Naive B cell (primary cell): ENCODE measurements at regions not wholly inside any gene's neighbourhood (a gene's known extent, or its start where the extent isn't known, plus 50 kb on each side); places are given as distances from the start of the nearest gene placed in this dataset.
A peak's percentile ranks its signal among the peaks of the same experiment; 100 is the strongest.
"Not testable (repeated sequence)": the region's sequence is repeated elsewhere in the genome, so short reads cannot be mapped to it uniquely, and the experiment has no call there.

ENCODE experiments used
- ATAC-seq, 2 donors: fragments of 150-1000 bp; cut with Tn5 transposase; 2 replicates each; pipeline ENCODE4 v1.10.0; 2021; ENCODE audit warnings: low read depth in 2 of 2, mild to moderate bottlenecking in 2 of 2, moderate library complexity in 2 of 2
- DNase-seq: peaks from one replicate; pipeline ENCODE4 v3.0.0; 2022
- H3K27ac Mint-ChIP-seq, 6 donors: one replicate each; pipeline ENCODE4 v1.8.0; 2020 to 2022; ENCODE audit warnings: mild to moderate bottlenecking in 6 of 6, mixed read lengths in 6 of 6, moderate library complexity in 5 of 6, inconsistent platforms in 2 of 6
- H3K27me3 Mint-ChIP-seq, 3 donors: one replicate each; pipeline ENCODE4 v1.8.0; 2021 to 2022; ENCODE audit warnings: mixed read lengths in 3 of 3, mild to moderate bottlenecking in 1 of 3
- H3K36me3 Mint-ChIP-seq, 2 donors: one replicate each; pipeline ENCODE4 v1.8.0; 2020 to 2022; ENCODE audit warnings: mixed read lengths in 2 of 2, inconsistent platforms in 1 of 2, mild to moderate bottlenecking in 1 of 2
- H3K4me1 Mint-ChIP-seq, 3 donors: one replicate each; pipeline ENCODE4 v1.8.0; 2020 to 2022; ENCODE audit warnings: mixed read lengths in 3 of 3, inconsistent platforms in 1 of 3, mild to moderate bottlenecking in 1 of 3, moderate library complexity in 1 of 3
- H3K4me3 Mint-ChIP-seq, 8 donors: one replicate each; pipeline ENCODE4 v1.8.0; 2020 to 2022; ENCODE audit warnings: mild to moderate bottlenecking in 8 of 8, mixed read lengths in 8 of 8, moderate library complexity in 8 of 8, inconsistent platforms in 2 of 8
- H3K9me3 Mint-ChIP-seq, 7 donors: one replicate each; pipeline ENCODE4 v1.8.0; 2020 to 2022; ENCODE audit warnings: mixed read lengths in 7 of 7, mild to moderate bottlenecking in 5 of 7, inconsistent platforms in 2 of 7, moderate library complexity in 1 of 7

- DNase-seq (no peak), ATAC-seq (no peak)
- peaks cover 0 to 12% (median 11%) of the 10 kb centered on the region in 3 donors for H3K4me1 Mint-ChIP-seq
- no peaks in the 10 kb centered on the region for H3K36me3 Mint-ChIP-seq
- no peak overlapping the region for H3K27ac Mint-ChIP-seq
- no peaks in the 10 kb centered on the region for H3K27me3 Mint-ChIP-seq
- no peak overlapping the region for H3K4me3 Mint-ChIP-seq
- no peaks in the 10 kb centered on the region for H3K9me3 Mint-ChIP-seq
These were observed 231.2 kb downstream of the ZIC5 start for GRCh38 chr13:99740251-99740979.

GRCh38 chr13:99738626-99739025, 232.9 kb downstream of the ZIC5 start:
- H3K27me3 Mint-ChIP-seq: no peaks in the 10 kb centered on the region
- no peak overlapping the region for H3K4me3 Mint-ChIP-seq
- ATAC-seq: no peak
- peaks cover 0 to 16% (median 13%) of the 10 kb centered on the region in 3 donors for H3K4me1 Mint-ChIP-seq
- no peak for DNase-seq
- H3K9me3 Mint-ChIP-seq: no peaks in the 10 kb centered on the region
- no peaks in the 10 kb centered on the region for H3K36me3 Mint-ChIP-seq
- peak overlapping the region in 1 of 6 donors; percentile 27 for H3K27ac Mint-ChIP-seq

GRCh38 chr13:99737481-99738245, 233.9 kb downstream of the ZIC5 start:
- no peak overlapping the region for H3K27ac Mint-ChIP-seq
- H3K36me3 Mint-ChIP-seq: no peaks in the 10 kb centered on the region
- DNase-seq: no peak
- H3K27me3 Mint-ChIP-seq: no peaks in the 10 kb centered on the region
- H3K4me1 Mint-ChIP-seq: peaks cover 0 to 18% (median 18%) of the 10 kb centered on the region in 3 donors
- ATAC-seq: no peak
- no peaks in the 10 kb centered on the region for H3K9me3 Mint-ChIP-seq
- H3K4me3 Mint-ChIP-seq: no peak overlapping the region

GRCh38 chr13:99736541-99736940, 235.0 kb downstream of the ZIC5 start:
- H3K4me3 Mint-ChIP-seq: no peak overlapping the region
- DNase-seq: no peak
- ATAC-seq: no peak
- peak overlapping the region in 1 of 6 donors; percentile 55 for H3K27ac Mint-ChIP-seq
- H3K4me1 Mint-ChIP-seq: peaks cover 2 to 26% (median 17%) of the 10 kb centered on the region in 3 donors
- H3K9me3 Mint-ChIP-seq: no peaks in the 10 kb centered on the region
- no peaks in the 10 kb centered on the region for H3K27me3 Mint-ChIP-seq
- no peaks in the 10 kb centered on the region for H3K36me3 Mint-ChIP-seq

- peak overlapping the region in 2 of 6 donors; percentile 11 to 52 for H3K27ac Mint-ChIP-seq
- ATAC-seq (no peak), DNase-seq (no peak)
- H3K4me3 Mint-ChIP-seq: peak overlapping the region in 1 of 8 donors; percentile 54
- H3K36me3 Mint-ChIP-seq: no peaks in the 10 kb centered on the region
- H3K4me1 Mint-ChIP-seq: peaks cover 4 to 30% (median 15%) of the 10 kb centered on the region in 3 donors
- no peaks in the 10 kb centered on the region for H3K27me3 Mint-ChIP-seq
- H3K9me3 Mint-ChIP-seq: no peaks in the 10 kb centered on the region
These were observed 232.9 kb downstream of the TM9SF2 start for GRCh38 chr13:99734013-99734693.

- ATAC-seq: no peak
- Mint-ChIP-seq H3K4me1 (peaks cover 4 to 25% (median 9%) of the 10 kb centered on the region in 3 donors), H3K27ac (no peak overlapping the region), H3K9me3 (no peaks in the 10 kb centered on the region), H3K4me3 (no peak overlapping the region), H3K36me3 (no peaks in the 10 kb centered on the region), H3K27me3 (no peaks in the 10 kb centered on the region)
- no peak for DNase-seq
These were observed 232.1 kb downstream of the TM9SF2 start for GRCh38 chr13:99733346-99733745.

GRCh38 chr13:99731747-99732146, 230.5 kb downstream of the TM9SF2 start:
- Mint-ChIP-seq H3K4me3 (no peak overlapping the region), H3K4me1 (peaks cover 4 to 23% (median 7%) of the 10 kb centered on the region in 3 donors), H3K27ac (no peak overlapping the region), H3K9me3 (no peaks in the 10 kb centered on the region), H3K36me3 (no peaks in the 10 kb centered on the region), H3K27me3 (no peaks in the 10 kb centered on the region)
- no peak for DNase-seq
- no peak for ATAC-seq

- DNase-seq (no peak), ATAC-seq (no peak)
- Mint-ChIP-seq H3K27ac (no peak overlapping the region), H3K4me3 (no peak overlapping the region), H3K9me3 (no peaks in the 10 kb centered on the region), H3K36me3 (no peaks in the 10 kb centered on the region), H3K4me1 (peaks cover 4 to 23% (median 7%) of the 10 kb centered on the region in 3 donors), H3K27me3 (no peaks in the 10 kb centered on the region)
These were observed 229.1 kb downstream of the TM9SF2 start for GRCh38 chr13:99730403-99730802.

- H3K27ac Mint-ChIP-seq: peak overlapping the region in 2 of 6 donors; percentile 11 to 32
- DNase-seq: no peak
- H3K9me3 Mint-ChIP-seq: no peaks in the 10 kb centered on the region
- no peak for ATAC-seq
- H3K36me3 Mint-ChIP-seq: peaks cover 0 to 4% of the 10 kb centered on the region in 2 donors
- H3K4me3 Mint-ChIP-seq: no peak overlapping the region
- H3K4me1 Mint-ChIP-seq: peaks cover 4 to 23% (median 7%) of the 10 kb centered on the region in 3 donors
- H3K27me3 Mint-ChIP-seq: no peaks in the 10 kb centered on the region
These were observed 228.5 kb downstream of the TM9SF2 start for GRCh38 chr13:99729745-99730144.

- not testable (repeated sequence) for ATAC-seq, H3K27me3 Mint-ChIP-seq, H3K27ac Mint-ChIP-seq, H3K4me3 Mint-ChIP-seq, H3K36me3 Mint-ChIP-seq, DNase-seq, H3K9me3 Mint-ChIP-seq
- H3K4me1 Mint-ChIP-seq: peaks cover 0 to 12% (median 4%) of the 10 kb centered on the region in 3 donors
These were observed 226.4 kb downstream of the TM9SF2 start for GRCh38 chr13:99727651-99728050.

- H3K36me3 Mint-ChIP-seq: peaks cover 0 to 7% of the 10 kb centered on the region in 2 donors
These were observed 225.1 kb downstream of the TM9SF2 start for GRCh38 chr13:99726282-99726894.

GRCh38 chr13:99725644-99726043, 224.4 kb downstream of the TM9SF2 start:
- peaks cover 4 to 10% (median 5%) of the 10 kb centered on the region in 3 donors for H3K4me1 Mint-ChIP-seq
- DNase-seq (no peak), ATAC-seq (no peak)
- H3K27me3 Mint-ChIP-seq: no peaks in the 10 kb centered on the region
- H3K27ac Mint-ChIP-seq: no peak overlapping the region
- no peaks in the 10 kb centered on the region for H3K9me3 Mint-ChIP-seq
- H3K4me3 Mint-ChIP-seq: no peak overlapping the region
- H3K36me3 Mint-ChIP-seq: peaks cover under 1 to 7% of the 10 kb centered on the region in 2 donors

More at GRCh38 chr13:99726282-99726894, 225.1 kb downstream of the TM9SF2 start:
- ATAC-seq (no peak), DNase-seq (no peak)
- peaks cover 5 to 10% (median 5%) of the 10 kb centered on the region in 3 donors for H3K4me1 Mint-ChIP-seq
- no peaks in the 10 kb centered on the region for H3K9me3 Mint-ChIP-seq
- H3K27me3 Mint-ChIP-seq: no peaks in the 10 kb centered on the region
- H3K27ac Mint-ChIP-seq: no peak overlapping the region
- no peak overlapping the region for H3K4me3 Mint-ChIP-seq
